SKM-1 (cell line): ENCODE measurements at regions not wholly inside any gene's neighbourhood (a gene's known extent, or its start where the extent isn't known, plus 50 kb on each side); places are given as distances from the start of the nearest gene placed in this dataset.

Experiments used
- DNase-seq: peaks from one replicate; lab custom pipeline; 2025; ENCODE audit not compliant: unreplicated experiment; lab: John Stamatoyannopoulos, UW

GRCh38 chr14:100463937-100464336, 123.3 kb downstream of the BEGAIN start:
- no peak for DNase-seq

GRCh38 chr14:100466111-100466856, 120.9 kb downstream of the BEGAIN start:
- DNase-seq, result no peak

GRCh38 chr14:100467046-100467750, 120.0 kb downstream of the BEGAIN start:
- no peak for DNase-seq

GRCh38 chr14:100467939-100468338, 119.3 kb downstream of the BEGAIN start:
- DNase-seq, result no peak

- DNase-seq, result no peak
These were observed 118.7 kb downstream of the BEGAIN start for GRCh38 chr14:100468557-100468956.

- no peak for DNase-seq
These were observed 117.3 kb downstream of the BEGAIN start for GRCh38 chr14:100469632-100470522.

GRCh38 chr14:100470523-100470897, 116.7 kb downstream of the BEGAIN start:
- DNase-seq, result no peak

GRCh38 chr14:100471441-100472093, 115.7 kb downstream of the BEGAIN start:
- DNase-seq, result no peak

GRCh38 chr14:100472094-100472455, 115.1 kb downstream of the BEGAIN start:
- DNase-seq, result no peak

- DNase-seq, result no peak
These were observed 114.7 kb downstream of the BEGAIN start for GRCh38 chr14:100472491-100472890.

- DNase-seq, result no peak
These were observed 114.0 kb downstream of the BEGAIN start for GRCh38 chr14:100473249-100473648.

GRCh38 chr14:100474196-100474595, 113.0 kb downstream of the BEGAIN start:
- no peak for DNase-seq

- no peak for DNase-seq
These were observed 111.9 kb downstream of the BEGAIN start for GRCh38 chr14:100475268-100475667.

GRCh38 chr14:100476012-100476822, 111.0 kb downstream of the BEGAIN start:
- DNase-seq, result no peak

GRCh38 chr14:100484531-100485267, 102.5 kb downstream of the BEGAIN start:
- no peak for DNase-seq

- no peak for DNase-seq
These were observed 101.0 kb downstream of the BEGAIN start for GRCh38 chr14:100486025-100486828.
